Liver (tissue), 8 donors: ENCODE measurements at regions not wholly inside any gene's neighbourhood (a gene's known extent, or its start where the extent isn't known, plus 50 kb on each side); places are given as distances from the start of the nearest gene placed in this dataset.
"Not testable (repeated sequence)": the region's sequence is repeated elsewhere in the genome, so short reads cannot be mapped to it uniquely, and the experiment has no call there.

ENCODE experiments used
- DNase-seq: peaks from one replicate; pipeline ENCODE4 v3.0.0-alpha.2; 2017; ENCODE audit warnings: low spot score
- H3K27ac ChIP-seq, 2 donors: one replicate each; pipeline ENCODE4 v1.7.0; 2013; ENCODE audit warnings: inconsistent platforms in 2 of 2, low read length in 2 of 2, control low read depth in 1 of 2, low read depth in 1 of 2, mild to moderate bottlenecking in 1 of 2
- H3K27me3 ChIP-seq, 4 donors: one replicate each; pipeline versions ENCODE4 v1.6.1 to v1.7.0; 2013; ENCODE audit warnings: low read length in 3 of 4, inconsistent platforms in 1 of 4, mild to moderate bottlenecking in 1 of 4, moderate library complexity in 1 of 4; ENCODE audit not compliant: control insufficient read depth in 4 of 4, insufficient read depth in 4 of 4
- H3K36me3 ChIP-seq, 4 donors: one replicate each; pipeline versions ENCODE4 v1.6.1 to v1.7.0; 2013; ENCODE audit warnings: low read length in 3 of 4, mild to moderate bottlenecking in 3 of 4, low read depth in 1 of 4, moderate library complexity in 1 of 4; ENCODE audit not compliant: control insufficient read depth in 4 of 4, insufficient read depth in 3 of 4
- H3K4me1 ChIP-seq, 4 donors: one replicate each; pipeline versions ENCODE4 v1.6.1 to v1.7.0; 2013; ENCODE audit warnings: low read length in 3 of 4, mild to moderate bottlenecking in 3 of 4, moderate library complexity in 1 of 4; ENCODE audit not compliant: control insufficient read depth in 4 of 4, insufficient read depth in 4 of 4
- H3K4me3 ChIP-seq, 3 donors: one replicate each; pipeline versions ENCODE4 v1.6.1 to v1.7.0; 2013; ENCODE audit warnings: low read length in 3 of 3, control low read depth in 1 of 3, low read depth in 1 of 3, mild to moderate bottlenecking in 1 of 3
- H3K9ac ChIP-seq, 2 donors: one replicate each; pipeline ENCODE4 v1.7.0; 2013; ENCODE audit warnings: low read length in 2 of 2, mild to moderate bottlenecking in 2 of 2, moderate library complexity in 2 of 2, control low read depth in 1 of 2, low read depth in 1 of 2
- H3K9me3 ChIP-seq, 4 donors: one replicate each; pipeline versions ENCODE4 v1.6.1 to v1.7.0; 2013; ENCODE audit warnings: low read length in 3 of 4; ENCODE audit not compliant: control insufficient read depth in 4 of 4
- ATF3 ChIP-seq: IDR thresholded peaks from 2 replicates; pipeline ENCODE4 v1.6.1; 2016; ENCODE audit warnings: antibody characterized with exemption
- CTCF ChIP-seq: fragments of 150-350 bp; IDR thresholded peaks from 2 replicates; pipeline ENCODE4 v1.5.1; 2017; ENCODE audit warnings: improper control_type of control experiment, low read depth, low read length; ENCODE audit not compliant: missing input control
- EGR1 ChIP-seq, 2 donors: IDR thresholded peaks; 2 replicates each; pipeline ENCODE4 v1.6.1; 2016 to 2018; ENCODE audit warnings: antibody characterized with exemption in 2 of 2, low read depth in 2 of 2
- FOXA1 ChIP-seq: IDR thresholded peaks from 2 replicates; pipeline ENCODE4 v1.6.1; 2016; ENCODE audit warnings: antibody characterized with exemption
- FOXA2 ChIP-seq: IDR thresholded peaks from 2 replicates; pipeline ENCODE4 v1.6.1; 2016; ENCODE audit warnings: antibody characterized with exemption
- GABPA ChIP-seq, 2 donors: IDR thresholded peaks in 1 of 2; conservative IDR thresholded peaks in 1 of 2; 2 replicates each; pipeline ENCODE4 v1.6.1; 2016; ENCODE audit warnings: antibody characterized with exemption in 2 of 2, mild to moderate bottlenecking in 1 of 2, moderate library complexity in 1 of 2
- HNF4G ChIP-seq: IDR thresholded peaks from 2 replicates; pipeline ENCODE4 v1.6.1; 2016; ENCODE audit warnings: antibody characterized with exemption
- JUND ChIP-seq, 2 donors: IDR thresholded peaks; 2 replicates each; pipeline ENCODE4 v1.6.1; 2016; ENCODE audit warnings: antibody characterized with exemption in 2 of 2
- MAX ChIP-seq: IDR thresholded peaks from 2 replicates; pipeline ENCODE4 v1.6.1; 2016; ENCODE audit warnings: antibody characterized with exemption
- NR2F2 ChIP-seq: IDR thresholded peaks from 2 replicates; pipeline ENCODE4 v1.6.1; 2016; ENCODE audit warnings: antibody characterized with exemption
- RAD21 ChIP-seq, 2 donors: IDR thresholded peaks; 2 replicates each; pipeline ENCODE4 v1.6.1; 2016; ENCODE audit warnings: antibody characterized with exemption in 2 of 2, mild to moderate bottlenecking in 2 of 2
- RXRA ChIP-seq, 2 donors: IDR thresholded peaks; 2 replicates each; pipeline ENCODE4 v1.6.1; 2017 to 2018; ENCODE audit warnings: antibody characterized with exemption in 2 of 2, mild to moderate bottlenecking in 1 of 2
- SP1 ChIP-seq: IDR thresholded peaks from 2 replicates; pipeline ENCODE4 v1.6.1; 2018; ENCODE audit warnings: antibody characterized with exemption, mild to moderate bottlenecking
- TAF1 ChIP-seq: conservative IDR thresholded peaks from 2 replicates; pipeline ENCODE4 v1.6.1; 2016; ENCODE audit warnings: antibody characterized with exemption, mild to moderate bottlenecking
- YY1 ChIP-seq: IDR thresholded peaks from 2 replicates; pipeline ENCODE4 v1.6.1; 2016; ENCODE audit warnings: antibody characterized with exemption, mild to moderate bottlenecking
- ZBTB33 ChIP-seq: IDR thresholded peaks from 2 replicates; pipeline ENCODE4 v1.6.1; 2016; ENCODE audit warnings: antibody characterized with exemption
- WGBS: extraction: QIAGEN DNeasy Blood & Tissue Kit; methylation state at CpG from one replicate; pipeline ENCODE4 v1.1.7; 2013; 5-methylcytosine and 5-hydroxymethylcytosine counted together
- donor health status: healthy.
- donor health status: healthy.
- donor health status: healthy.
- donor health status: healthy.
- donor health status: healthy.

DNA sequence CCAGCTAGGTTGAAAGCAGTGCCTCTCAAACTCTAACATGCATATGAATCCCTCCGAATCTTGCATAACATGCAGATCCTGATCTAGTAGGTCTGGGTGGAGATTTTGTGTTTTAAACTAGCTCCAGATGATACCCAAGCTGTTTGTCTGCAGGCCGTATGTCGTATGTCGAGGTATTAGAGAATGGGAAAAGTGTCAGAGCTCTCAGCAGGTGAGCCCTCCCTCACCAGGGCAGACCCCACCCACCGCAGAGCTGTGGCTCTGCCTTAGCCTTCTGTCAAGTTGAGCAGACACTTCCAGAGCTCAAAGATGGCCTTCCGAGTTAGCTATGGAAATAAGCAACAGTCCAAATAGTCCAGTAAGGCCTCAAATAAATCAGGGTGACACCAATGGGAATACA is 83.2 kb upstream of the MAP3K1 start (continued):
- TF ChIP-seq CTCF: no peak
- no peak for TF ChIP-seq NR2F2
- no peak for TF ChIP-seq YY1
- no peak for TF ChIP-seq ATF3
- no peak for TF ChIP-seq FOXA1
- no peak for TF ChIP-seq RAD21 (IDR thresholded peaks at IDR 0.05)

- DNase-seq, H3K27ac ChIP-seq, H3K9me3 ChIP-seq, H3K9ac ChIP-seq, H3K27me3 ChIP-seq, H3K4me1 ChIP-seq, H3K4me3 ChIP-seq, H3K36me3 ChIP-seq: not testable (repeated sequence)
- 77% methylated on average over 2 of the region's 2 CpGs for WGBS
Measured at GRCh38 chr5:56731473-56731872, 83.9 kb upstream of the MAP3K1 start.

DNA sequence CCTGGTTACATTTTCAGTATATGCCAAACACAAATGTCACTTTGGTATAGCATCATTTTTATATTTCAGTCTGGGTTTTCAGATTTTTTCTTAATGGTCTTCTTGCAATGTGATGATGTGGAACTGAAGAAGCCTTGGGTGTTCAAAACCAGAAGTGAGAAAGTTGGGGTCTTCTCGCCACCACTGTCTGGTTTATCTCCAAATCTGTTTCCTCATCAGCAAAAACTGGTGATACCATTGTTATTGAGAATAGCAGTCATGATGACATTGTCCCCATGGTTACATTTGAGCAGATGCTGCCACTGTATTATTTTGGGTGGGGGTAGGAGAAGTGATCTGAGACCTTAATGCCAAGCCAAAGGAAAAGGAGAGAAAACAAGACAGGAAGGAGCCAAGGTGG is 85.9 kb upstream of the MAP3K1 start:
- Histone ChIP-seq H3K9me3 (no peaks in the 10 kb centered on the region), H3K9ac (no peak overlapping the region), H3K4me3 (no peak overlapping the region), H3K4me1 (no peaks in the 10 kb centered on the region), H3K36me3 (no peaks in the 10 kb centered on the region), H3K27ac (no peak overlapping the region), H3K27me3 (no peaks in the 10 kb centered on the region)
- DNase-seq: no peak
- TF ChIP-seq EGR1 (IDR thresholded peaks at IDR 0.05; ENCODE audit: low read depth in 2 of 2) (no peak), FOXA2 (no peak), JUND (IDR thresholded peaks at IDR 0.05) (no peak)
- 92% methylated on average over 1 of the region's 1 CpG for WGBS

DNA sequence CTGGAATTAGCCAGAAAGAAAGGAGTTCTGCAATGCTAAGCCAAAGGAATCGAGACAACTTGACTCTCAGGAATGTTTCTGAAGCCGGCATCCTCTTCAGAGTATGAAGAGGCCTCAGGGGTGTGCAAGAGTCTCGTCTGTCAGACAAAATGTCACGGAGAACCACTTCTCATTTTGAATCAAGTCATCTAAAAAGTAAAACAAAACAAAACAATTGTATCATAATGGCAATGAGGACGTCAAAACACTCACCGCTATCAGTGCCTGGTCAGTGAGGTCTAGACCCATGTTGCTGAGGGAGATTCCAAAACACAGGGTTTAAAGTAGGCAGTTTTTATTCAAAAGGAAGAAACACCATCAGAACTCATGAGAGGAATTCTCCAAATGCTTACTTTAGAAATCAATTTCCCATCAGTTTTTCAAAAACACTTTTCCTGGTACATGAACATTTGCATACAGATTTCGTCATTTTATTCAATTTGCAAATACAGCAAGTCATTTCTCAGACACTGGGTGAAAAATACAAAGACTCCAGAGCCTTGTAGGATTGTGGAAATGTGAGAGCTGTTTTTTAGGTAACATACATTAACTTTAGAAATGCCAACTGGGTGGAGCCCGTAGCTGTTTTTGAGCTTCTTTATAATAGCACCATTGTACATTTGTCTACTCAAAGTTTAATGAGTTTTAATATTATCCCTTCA is 89.5 kb upstream of the MAP3K1 start:
- no peaks in the 10 kb centered on the region for H3K27me3 ChIP-seq
- 67% methylated on average over 8 of the region's 8 CpGs for WGBS
- no peak overlapping the region for H3K9ac ChIP-seq
- DNase-seq: no peak
- H3K27ac ChIP-seq: no peak overlapping the region
- no peaks in the 10 kb centered on the region for H3K9me3 ChIP-seq
- no peaks in the 10 kb centered on the region for H3K36me3 ChIP-seq
- H3K4me3 ChIP-seq: no peak overlapping the region
- no peaks in the 10 kb centered on the region for H3K4me1 ChIP-seq
- TF ChIP-seq SP1 (no peak), RAD21 (IDR thresholded peaks at IDR 0.05) (no peak), FOXA1 (no peak), ATF3 (no peak), EGR1 (IDR thresholded peaks at IDR 0.05; ENCODE audit: low read depth in 2 of 2) (no peak), NR2F2 (no peak), TAF1 (no peak), JUND (IDR thresholded peaks at IDR 0.05) (no peak), RXRA (IDR thresholded peaks at IDR 0.05) (no peak), FOXA2 (no peak), CTCF (no peak), YY1 (no peak), HNF4G (no peak), GABPA (IDR thresholded peaks at IDR 0.05 in 1 of 2, conservative IDR thresholded peaks at IDR 0.05 in 1 of 2) (no peak), MAX (no peak), ZBTB33 (no peak)
